ENCODE measurements at regions not wholly inside any gene's neighbourhood (a gene's known extent, or its start where the extent isn't known, plus 50 kb on each side); places are given as distances from the start of the nearest gene placed in this dataset.

- TF ChIP-seq CTCF (IDR thresholded peaks at IDR 0.05 in 4 of 5, conservative IDR thresholded peaks at IDR 0.05 in 1 of 5) (no peak), POLR2A (IDR thresholded peaks at IDR 0.05) (no peak)
Measured at GRCh38 chr11:98621767-98622166, 399.0 kb upstream of the CNTN5 start.

Data from gastrocnemius medialis (tissue), 4 donors.